H1 (cell line): ENCODE measurements at regions not wholly inside any gene's neighbourhood (a gene's known extent, or its start where the extent isn't known, plus 50 kb on each side); places are given as distances from the start of the nearest gene placed in this dataset.

Experiments used
- CHD7 ChIP-seq: fragments of 300-600 bp; sonication (generic); IDR thresholded peaks from 2 replicates; pipeline ENCODE4 v1.7.1; 2012; ENCODE audit warnings: low read length, moderate library complexity, mild to moderate bottlenecking, inconsistent platforms; ENCODE audit not compliant: insufficient replicate concordance
- FOSL1 ChIP-seq: IDR thresholded peaks from 2 replicates; pipeline ENCODE4 v1.6.1; 2011; ENCODE audit warnings: mild to moderate bottlenecking, low read depth, low read length, moderate library complexity; ENCODE audit not compliant: insufficient read depth
- NANOG ChIP-seq: IDR thresholded peaks from 2 replicates; pipeline ENCODE4 v1.6.1; 2011; ENCODE audit warnings: low read length, low read depth, mild to moderate bottlenecking, inconsistent platforms; ENCODE audit not compliant: insufficient read depth, poor library complexity, severe bottlenecking
- POLR2AphosphoS5 ChIP-seq: IDR thresholded peaks from 2 replicates; pipeline ENCODE4 v1.6.1; 2011; ENCODE audit warnings: low read depth, low read length
- RNF2 ChIP-seq: fragments of 200-900, 300-1000 bp; sonication (generic); IDR thresholded peaks from 2 replicates; pipeline ENCODE4 v1.7.1; 2016; ENCODE audit warnings: borderline replicate concordance, low read depth, mild to moderate bottlenecking, antibody characterized with exemption, low read length; ENCODE audit not compliant: poor library complexity, severe bottlenecking; ENCODE audit errors: missing control alignments
- SAP30 ChIP-seq: fragments of 300-600 bp; sonication (generic); IDR thresholded peaks from 2 replicates; pipeline ENCODE4 v1.7.1; 2012; ENCODE audit warnings: low read length, moderate library complexity, mild to moderate bottlenecking, inconsistent platforms; ENCODE audit not compliant: insufficient read depth, insufficient replicate concordance
- TAF1 ChIP-seq: IDR thresholded peaks from 2 replicates; pipeline ENCODE4 v1.6.1; 2011; ENCODE audit warnings: mild to moderate bottlenecking, low read depth, low read length

GRCh38 chr14:104458845-104459244 is 120.7 kb upstream of the C14orf180 start (continued):
- TF ChIP-seq CHD7 (no peak), SAP30 (no peak), FOSL1 (no peak), RNF2 (no peak), TAF1 (no peak), POLR2AphosphoS5 (no peak), NANOG (no peak)
